ENCODE measurements at regions not wholly inside any gene's neighbourhood (a gene's known extent, or its start where the extent isn't known, plus 50 kb on each side); places are given as distances from the start of the nearest gene placed in this dataset.
A peak's percentile ranks its signal among the peaks of the same experiment; 100 is the strongest.
"Not testable (repeated sequence)": the region's sequence is repeated elsewhere in the genome, so short reads cannot be mapped to it uniquely, and the experiment has no call there.

DNA sequence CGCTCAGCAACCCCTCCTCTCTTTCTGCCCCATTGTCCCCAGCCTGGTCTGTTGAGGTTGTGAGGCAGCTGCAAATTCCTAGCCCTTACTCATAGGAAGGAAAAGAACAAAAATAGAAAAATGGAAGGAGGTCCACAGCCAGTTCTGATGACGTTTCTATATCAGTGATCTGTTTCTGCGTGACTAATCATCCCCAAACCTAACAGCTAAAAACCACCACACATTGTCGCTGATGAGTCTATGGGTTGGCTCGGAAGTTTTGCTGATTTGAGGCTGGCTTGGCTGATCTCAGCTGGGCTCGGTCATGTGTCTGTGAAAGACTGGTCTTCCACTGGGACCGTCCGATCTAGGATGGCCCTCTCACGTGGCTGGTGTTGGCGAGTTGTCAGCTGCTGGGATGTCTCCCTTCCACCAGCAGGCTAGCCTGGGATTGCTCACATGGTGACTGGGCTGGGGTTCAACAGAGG lies 200.6 kb upstream of the ZNF618 start:
- peak; percentile 61 for DNase-seq (ENCODE audit: low read depth)
- H3K4me3 ChIP-seq (ENCODE audit: low read length), result no peak overlapping the region
- TF ChIP-seq, protein P1, sequence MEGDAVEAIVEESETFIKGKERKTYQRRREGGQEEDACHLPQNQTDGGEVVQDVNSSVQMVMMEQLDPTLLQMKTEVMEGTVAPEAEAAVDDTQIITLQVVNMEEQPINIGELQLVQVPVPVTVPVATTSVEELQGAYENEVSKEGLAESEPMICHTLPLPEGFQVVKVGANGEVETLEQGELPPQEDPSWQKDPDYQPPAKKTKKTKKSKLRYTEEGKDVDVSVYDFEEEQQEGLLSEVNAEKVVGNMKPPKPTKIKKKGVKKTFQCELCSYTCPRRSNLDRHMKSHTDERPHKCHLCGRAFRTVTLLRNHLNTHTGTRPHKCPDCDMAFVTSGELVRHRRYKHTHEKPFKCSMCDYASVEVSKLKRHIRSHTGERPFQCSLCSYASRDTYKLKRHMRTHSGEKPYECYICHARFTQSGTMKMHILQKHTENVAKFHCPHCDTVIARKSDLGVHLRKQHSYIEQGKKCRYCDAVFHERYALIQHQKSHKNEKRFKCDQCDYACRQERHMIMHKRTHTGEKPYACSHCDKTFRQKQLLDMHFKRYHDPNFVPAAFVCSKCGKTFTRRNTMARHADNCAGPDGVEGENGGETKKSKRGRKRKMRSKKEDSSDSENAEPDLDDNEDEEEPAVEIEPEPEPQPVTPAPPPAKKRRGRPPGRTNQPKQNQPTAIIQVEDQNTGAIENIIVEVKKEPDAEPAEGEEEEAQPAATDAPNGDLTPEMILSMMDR (IDR thresholded peaks at IDR 0.05; ENCODE audit: insufficient read depth, low read depth, low read length, missing control alignments), result no peak

DNA sequence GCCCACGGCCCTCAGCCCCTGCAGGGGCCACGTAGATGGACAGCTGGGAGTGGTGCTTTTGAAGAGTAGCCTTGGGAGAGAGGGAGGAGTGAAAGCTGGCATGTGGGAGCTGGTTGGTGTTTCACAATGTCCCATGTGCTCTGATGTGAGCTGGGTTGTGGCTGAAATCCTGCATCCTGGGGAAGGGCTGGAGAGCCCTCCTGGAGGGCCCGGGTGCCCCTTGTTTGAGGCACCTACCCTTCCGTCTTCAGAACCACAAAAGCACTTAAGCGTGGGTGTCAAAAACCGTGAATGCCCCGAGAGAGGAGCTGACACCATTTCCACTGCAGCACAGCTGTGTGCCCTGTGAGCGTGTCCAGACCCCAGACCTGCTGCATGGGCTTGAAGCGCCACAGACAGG lies 199.1 kb upstream of the ZNF618 start:
- TF ChIP-seq, protein P1 (IDR thresholded peaks at IDR 0.05; ENCODE audit: insufficient read depth, low read depth, low read length, missing control alignments), result no peak
- DNase-seq (ENCODE audit: low read depth), result peak; percentile 31
- H3K4me3 ChIP-seq (ENCODE audit: low read length), result no peak overlapping the region

DNA sequence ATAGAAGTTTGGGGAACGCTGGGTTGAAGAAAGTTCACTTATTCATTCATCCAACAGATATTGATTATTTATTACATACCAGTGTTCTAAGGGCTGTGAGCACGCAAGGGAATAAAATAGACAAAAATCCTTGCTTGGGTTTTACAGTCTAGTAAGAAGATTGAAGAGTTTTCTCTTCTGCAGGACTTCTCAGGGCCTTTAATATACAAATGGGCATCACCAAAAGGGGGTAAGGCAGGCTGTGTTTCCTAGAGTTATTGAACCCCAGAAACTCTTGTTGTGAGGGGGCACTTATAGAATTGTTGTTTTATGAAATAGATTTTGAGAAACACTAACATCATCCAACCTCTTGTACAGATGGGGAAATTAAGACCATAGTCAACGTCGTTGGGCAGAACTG lies 198.5 kb upstream of the ZNF618 start:
- H3K4me3 ChIP-seq (ENCODE audit: low read length), result no peak overlapping the region
- TF ChIP-seq, protein P1 (IDR thresholded peaks at IDR 0.05; ENCODE audit: insufficient read depth, low read depth, low read length, missing control alignments), result no peak
- DNase-seq (ENCODE audit: low read depth), result no peak

DNA sequence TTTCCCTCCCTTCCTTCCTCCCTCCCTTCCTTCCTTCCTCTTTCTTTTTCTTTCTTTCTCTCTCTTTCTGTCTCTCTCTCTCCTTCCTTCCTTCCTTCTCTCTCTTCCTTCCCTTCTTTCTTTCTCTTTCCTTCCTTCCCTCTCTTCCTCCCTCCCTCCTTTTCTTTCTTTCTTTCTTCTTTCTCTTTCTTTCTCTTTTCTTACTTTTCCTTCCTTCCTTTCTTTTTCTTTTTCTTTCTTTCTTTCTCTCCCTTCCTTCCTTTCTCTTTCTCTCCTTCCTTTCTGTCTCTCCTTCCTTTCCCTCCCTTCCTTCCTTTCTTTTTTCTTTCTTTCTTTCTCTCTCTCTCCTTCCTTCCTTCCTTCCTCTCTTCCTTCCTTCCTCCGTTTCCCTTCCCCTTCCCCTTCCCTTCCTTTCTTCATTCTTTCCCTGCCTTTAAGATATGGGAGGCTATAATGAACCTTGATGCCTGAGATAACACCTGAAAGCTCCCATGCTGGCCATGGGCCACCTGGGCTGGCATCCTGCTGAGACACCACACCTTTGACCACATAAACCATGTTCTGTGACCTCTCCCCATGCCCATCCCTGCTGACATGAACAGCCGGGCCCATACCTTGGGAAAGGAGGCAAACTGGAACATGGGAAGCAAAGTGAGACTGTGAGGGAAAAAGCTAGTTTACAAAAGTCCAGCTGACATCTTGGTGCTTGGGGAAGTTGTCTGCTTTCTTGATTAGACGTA lies 197.8 kb upstream of the ZNF618 start:
- TF ChIP-seq, protein P1 (IDR thresholded peaks at IDR 0.05; ENCODE audit: insufficient read depth, low read depth, low read length, missing control alignments), result no peak
- H3K4me3 ChIP-seq (ENCODE audit: low read length), result no peak overlapping the region
- no peak for DNase-seq (ENCODE audit: low read depth)

DNA sequence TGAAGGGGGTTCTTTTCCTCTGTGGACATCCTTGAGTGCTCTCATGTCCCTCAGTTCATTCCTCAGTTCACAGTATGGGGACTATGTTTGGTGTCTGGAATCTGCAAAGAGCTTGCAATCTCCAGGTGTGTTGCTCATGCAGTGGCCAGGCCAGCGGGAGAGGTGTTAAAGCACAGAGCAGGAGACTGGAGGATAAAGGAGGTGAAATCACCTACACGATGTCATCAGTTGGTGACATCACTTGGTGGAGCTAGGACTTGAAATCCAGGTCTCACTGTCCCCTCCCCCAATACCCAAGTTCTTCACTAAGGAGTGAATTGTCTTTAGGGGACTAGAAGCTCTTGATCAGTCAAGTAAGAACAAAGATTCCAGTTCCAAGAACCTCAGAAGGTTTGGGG lies 197.3 kb upstream of the ZNF618 start:
- no peak overlapping the region for H3K4me3 ChIP-seq (ENCODE audit: low read length)
- DNase-seq (ENCODE audit: low read depth), result no peak
- TF ChIP-seq, protein P1 (IDR thresholded peaks at IDR 0.05; ENCODE audit: insufficient read depth, low read depth, low read length, missing control alignments), result no peak

DNA sequence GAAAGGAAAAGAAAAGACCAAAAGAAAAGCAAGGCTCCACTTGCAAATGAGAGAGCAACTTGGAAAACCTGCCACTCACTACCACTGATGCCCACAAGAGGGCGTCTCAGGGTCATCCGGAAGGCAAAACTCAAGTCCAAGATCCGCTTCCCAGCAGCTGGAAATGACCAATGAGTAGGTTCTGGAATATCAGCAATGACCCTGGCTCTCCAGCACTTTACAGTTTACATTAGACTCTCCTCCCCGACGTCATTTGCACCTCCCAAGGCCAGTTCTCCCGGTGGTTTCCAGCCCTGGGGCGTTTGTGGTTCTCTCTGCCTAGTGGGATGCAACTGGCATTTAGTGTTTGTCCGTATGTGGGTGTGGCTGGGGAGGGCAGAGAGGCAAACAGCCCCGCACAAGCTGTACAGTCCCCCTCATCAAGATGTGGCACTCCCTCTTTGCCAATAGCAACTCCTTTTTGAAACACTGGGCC lies 193.8 kb upstream of the ZNF618 start:
- TF ChIP-seq, protein P1 (IDR thresholded peaks at IDR 0.05; ENCODE audit: insufficient read depth, low read depth, low read length, missing control alignments), result peak; percentile 97
- no peak overlapping the region for H3K4me3 ChIP-seq (ENCODE audit: low read length)
- peak; percentile 76 for DNase-seq (ENCODE audit: low read depth)

DNA sequence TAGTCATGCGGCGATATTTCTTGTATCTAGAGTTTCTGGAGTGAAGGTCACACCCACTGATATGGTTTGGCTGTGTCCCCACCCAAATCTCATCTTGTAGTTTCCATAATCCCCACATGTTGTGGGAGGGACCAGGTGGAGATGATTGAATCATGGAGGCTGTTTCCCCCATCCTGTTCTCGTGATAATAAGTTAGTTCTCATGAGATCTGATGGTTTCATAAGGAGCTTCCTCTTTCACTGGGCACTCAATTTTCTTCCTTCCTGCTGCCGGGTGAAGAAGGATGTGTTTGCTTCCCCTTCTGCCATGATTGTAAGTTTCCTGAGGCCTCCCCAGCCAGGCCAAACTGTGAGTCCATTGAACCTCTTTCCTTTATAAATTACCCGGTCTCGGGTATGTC lies 190.5 kb upstream of the ZNF618 start:
- not testable (repeated sequence) for DNase-seq (ENCODE audit: low read depth)

More for the DNA sequence above, 190.5 kb upstream of the ZNF618 start:
- H3K4me3 ChIP-seq (ENCODE audit: low read length), result not testable (repeated sequence)

Measured in epithelial cell of esophagus (primary cell).